PC-9 (cell line): ENCODE measurements at regions not wholly inside any gene's neighbourhood (a gene's known extent, or its start where the extent isn't known, plus 50 kb on each side); places are given as distances from the start of the nearest gene placed in this dataset.

Source experiments
- BruUV-seq: library from RNA; stranded (reverse); fragments of 400-500 nt; replicated peaks from 2 replicates; lab custom pipeline; 2021; lab: Mats Ljungman, UMichigan
- CTCF ChIA-PET: fragments of 300-600 bp; sonication (Branson Sonifier 250); formaldehyde crosslinking; loops from one replicate; lab custom pipeline; 2022; ENCODE audit warnings: antibody characterized with exemption; lab: Charles Lee
- POLR2A ChIA-PET: fragments of 300-600 bp; sonication (Branson Sonifier 250); formaldehyde crosslinking; loops from one replicate; lab custom pipeline; 2022; ENCODE audit warnings: antibody characterized with exemption; ENCODE audit not compliant: unreplicated experiment; lab: Charles Lee
- DNase-seq, 2 experiments: peaks; one replicate each; pipeline versions ENCODE4 v3.0.0 to v3.0.0-alpha.2; 2015 to 2022; ENCODE audit warnings: mixed read lengths in 1 of 2
- H2AFZ ChIP-seq: fragments of 200-600 bp; sonication (generic); 2 replicates; pipeline ENCODE4 v1.8.1; 2017; ENCODE audit warnings: antibody characterized with exemption
- H3F3A ChIP-seq: fragments of 200-600 bp; sonication (generic); 2 replicates; pipeline ENCODE4 v1.8.1; 2017; ENCODE audit warnings: antibody characterized with exemption, mild to moderate bottlenecking, low read depth; ENCODE audit not compliant: insufficient read depth
- H3K27ac ChIP-seq: fragments of 200-600 bp; sonication (generic); 2 replicates; pipeline ENCODE4 v1.6.1; 2016; ENCODE audit warnings: mixed run types
- H3K27me3 ChIP-seq: fragments of 200-600 bp; sonication (generic); 2 replicates; pipeline ENCODE4 v1.6.1; 2016; ENCODE audit warnings: low read depth, mixed run types; ENCODE audit not compliant: insufficient read depth
- H3K36me3 ChIP-seq: fragments of 200-600 bp; sonication (generic); 2 replicates; pipeline ENCODE4 v1.6.1; 2016; ENCODE audit warnings: low read depth, mixed run types
- H3K4me1 ChIP-seq: fragments of 200-600 bp; sonication (generic); replicated peaks from 2 replicates; pipeline ENCODE4 v1.6.1; 2016; ENCODE audit warnings: mixed run types; ENCODE audit not compliant: insufficient read depth
- H3K4me2 ChIP-seq: fragments of 200-600 bp; sonication (generic); 2 replicates; pipeline ENCODE4 v1.6.1; 2017; ENCODE audit warnings: mixed run types
- H3K4me3 ChIP-seq: fragments of 200-600 bp; sonication (generic); 2 replicates; pipeline ENCODE4 v1.6.1; 2016; ENCODE audit warnings: mixed run types
- H3K79me2 ChIP-seq: fragments of 200-600 bp; sonication (generic); 2 replicates; pipeline ENCODE4 v1.6.1; 2017; ENCODE audit warnings: low read depth, mixed run types
- H3K9me2 ChIP-seq: fragments of 200-600 bp; sonication (generic); 2 replicates; pipeline ENCODE4 v1.8.1; 2017; ENCODE audit warnings: mild to moderate bottlenecking; ENCODE audit not compliant: insufficient read depth
- H3K9me3 ChIP-seq: fragments of 200-600 bp; sonication (generic); 2 replicates; pipeline ENCODE4 v1.8.1; 2016; ENCODE audit warnings: low read depth; ENCODE audit not compliant: insufficient read depth
- H4K20me1 ChIP-seq: fragments of 200-600 bp; sonication (generic); 2 replicates; pipeline ENCODE4 v1.8.1; 2017; ENCODE audit not compliant: insufficient read depth
- CTCF ChIP-seq: fragments of 200-600 bp; sonication (generic); conservative IDR thresholded peaks from 2 replicates; pipeline ENCODE4 v1.6.1; 2017; ENCODE audit warnings: mixed run types, antibody characterized with exemption, mild to moderate bottlenecking, moderate library complexity
- EZH2 ChIP-seq: fragments of 200-600 bp; sonication (generic); IDR thresholded peaks from 2 replicates; pipeline ENCODE4 v1.8.0; 2017; ENCODE audit warnings: antibody characterized with exemption, low read depth
- intact Hi-C: fragments of 100-400 bp; cut with micrococcal nuclease; formaldehyde crosslinking; loops from one replicate; pipeline ENCODE4 v1.10.0; 2022; ENCODE audit not compliant: unreplicated experiment

- no peak for DNase-seq
- H3F3A ChIP-seq: no peaks in the 10 kb centered on the region
- no peak overlapping the region for H3K4me3 ChIP-seq
- no peaks in the 10 kb centered on the region for H3K36me3 ChIP-seq
- TF ChIP-seq EZH2: no peak
- TF ChIP-seq CTCF: no peak
- no peaks in the 10 kb centered on the region for H3K9me2 ChIP-seq
- intact Hi-C loops: no loop called here
- H3K4me1 ChIP-seq: no peaks in the 10 kb centered on the region
- no peak overlapping the region for H3K27ac ChIP-seq
- no peaks in the 10 kb centered on the region for H3K9me3 ChIP-seq
- no peaks in the 10 kb centered on the region for H4K20me1 ChIP-seq
- no TSS peak for BruUV-seq
- no peaks in the 10 kb centered on the region for H3K27me3 ChIP-seq
- CTCF ChIA-PET: no interaction called here
- no peak overlapping the region for H2AFZ ChIP-seq
- POLR2A ChIA-PET: no interaction called here
- H3K4me2 ChIP-seq: no peak overlapping the region
- no peaks in the 10 kb centered on the region for H3K79me2 ChIP-seq
Observed at GRCh38 chr13:78759704-78760103, 100.7 kb upstream of the OBI1 start.

- CTCF ChIA-PET: no interaction called here
- intact Hi-C loops: no loop called here
- no peak for DNase-seq
- Histone ChIP-seq H4K20me1 (no peaks in the 10 kb centered on the region), H3K9me3 (no peaks in the 10 kb centered on the region), H3K9me2 (no peaks in the 10 kb centered on the region), H3K4me3 (no peak overlapping the region), H3K4me1 (no peaks in the 10 kb centered on the region), H3K79me2 (no peaks in the 10 kb centered on the region), H3F3A (no peaks in the 10 kb centered on the region), H3K4me2 (no peak overlapping the region), H3K36me3 (no peaks in the 10 kb centered on the region), H3K27me3 (no peaks in the 10 kb centered on the region), H2AFZ (no peak overlapping the region), H3K27ac (no peak overlapping the region)
- TF ChIP-seq CTCF (no peak), EZH2 (no peak)
- POLR2A ChIA-PET: no interaction called here
- no TSS peak for BruUV-seq
Observed at GRCh38 chr13:78758549-78758948, 99.6 kb upstream of the OBI1 start.

- Histone ChIP-seq H3K9me3 (no peaks in the 10 kb centered on the region), H3K9me2 (no peaks in the 10 kb centered on the region), H4K20me1 (no peaks in the 10 kb centered on the region), H2AFZ (no peak overlapping the region), H3K36me3 (no peaks in the 10 kb centered on the region), H3F3A (no peaks in the 10 kb centered on the region), H3K79me2 (no peaks in the 10 kb centered on the region), H3K4me2 (no peak overlapping the region), H3K4me3 (no peak overlapping the region), H3K4me1 (no peaks in the 10 kb centered on the region), H3K27me3 (no peaks in the 10 kb centered on the region), H3K27ac (no peak overlapping the region)
- BruUV-seq: no TSS peak
- ChIA-PET CTCF (no interaction called here), POLR2A (no interaction called here)
- TF ChIP-seq CTCF: no peak
- TF ChIP-seq EZH2: no peak
- intact Hi-C loops: no loop called here
- no peak for DNase-seq
Observed at GRCh38 chr13:78753435-78753834, 94.5 kb upstream of the OBI1 start.
